ENCODE measurements at regions not wholly inside any gene's neighbourhood (a gene's known extent, or its start where the extent isn't known, plus 50 kb on each side); places are given as distances from the start of the nearest gene placed in this dataset.

- dilution Hi-C loops (cut with MboI; ENCODE audit: extremely low pct_ligation_motif_present, low sequenced_read_pairs), result no loop called here
- no peak for FAIRE-seq
These were observed 496.8 kb upstream of the SOX5 start for GRCh38 chr12:24446287-24446686.

GRCh38 chr12:24444634-24445033 lies 495.2 kb upstream of the SOX5 start:
- no peak overlapping the region for H3K9ac ChIP-seq (ENCODE audit: control insufficient read depth, extremely low read depth, insufficient read depth, low read length)
- H3K36me3 ChIP-seq (ENCODE audit: control insufficient read depth in 2 of 2, extremely low read depth in 1 of 2, insufficient read depth in 2 of 2, low read length in 2 of 2), result no peaks in the 10 kb centered on the region
- FAIRE-seq, result no peak
- no peaks in the 10 kb centered on the region for H3K4me1 ChIP-seq (ENCODE audit: control insufficient read depth, extremely low read depth, insufficient read depth, low read length)
- no peaks in the 10 kb centered on the region for H3K79me2 ChIP-seq (ENCODE audit: control insufficient read depth, insufficient read depth, low read length)
- H3K27ac ChIP-seq (ENCODE audit: control insufficient read depth, insufficient read depth, low read length), result no peak overlapping the region
- no peak for TF ChIP-seq EZH2 (IDR thresholded peaks at IDR 0.05; ENCODE audit: low read length)
- TF ChIP-seq, protein P1, sequence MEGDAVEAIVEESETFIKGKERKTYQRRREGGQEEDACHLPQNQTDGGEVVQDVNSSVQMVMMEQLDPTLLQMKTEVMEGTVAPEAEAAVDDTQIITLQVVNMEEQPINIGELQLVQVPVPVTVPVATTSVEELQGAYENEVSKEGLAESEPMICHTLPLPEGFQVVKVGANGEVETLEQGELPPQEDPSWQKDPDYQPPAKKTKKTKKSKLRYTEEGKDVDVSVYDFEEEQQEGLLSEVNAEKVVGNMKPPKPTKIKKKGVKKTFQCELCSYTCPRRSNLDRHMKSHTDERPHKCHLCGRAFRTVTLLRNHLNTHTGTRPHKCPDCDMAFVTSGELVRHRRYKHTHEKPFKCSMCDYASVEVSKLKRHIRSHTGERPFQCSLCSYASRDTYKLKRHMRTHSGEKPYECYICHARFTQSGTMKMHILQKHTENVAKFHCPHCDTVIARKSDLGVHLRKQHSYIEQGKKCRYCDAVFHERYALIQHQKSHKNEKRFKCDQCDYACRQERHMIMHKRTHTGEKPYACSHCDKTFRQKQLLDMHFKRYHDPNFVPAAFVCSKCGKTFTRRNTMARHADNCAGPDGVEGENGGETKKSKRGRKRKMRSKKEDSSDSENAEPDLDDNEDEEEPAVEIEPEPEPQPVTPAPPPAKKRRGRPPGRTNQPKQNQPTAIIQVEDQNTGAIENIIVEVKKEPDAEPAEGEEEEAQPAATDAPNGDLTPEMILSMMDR (optimal IDR thresholded peaks at IDR 0.05 in 1 of 3, IDR thresholded peaks at IDR 0.05 in 1 of 3, conservative IDR thresholded peaks at IDR 0.05 in 1 of 3; ENCODE audit: extremely low read depth in 1 of 3, insufficient read depth in 2 of 3, low read length in 3 of 3), result no peak
- H4K20me1 ChIP-seq (ENCODE audit: control insufficient read depth, extremely low read depth, insufficient read depth, low read length), result no peaks in the 10 kb centered on the region
- no peak overlapping the region for H3K4me2 ChIP-seq (ENCODE audit: control insufficient read depth, extremely low read depth, insufficient read depth, low read depth, low read length)
- no peak overlapping the region for H3K4me3 ChIP-seq (ENCODE audit: control insufficient read depth in 2 of 3, extremely low read depth in 1 of 3, insufficient read depth in 2 of 3, low read depth in 1 of 3, low read length in 3 of 3)
- dilution Hi-C loops (cut with MboI; ENCODE audit: extremely low pct_ligation_motif_present, low sequenced_read_pairs), result no loop called here
- no peaks in the 10 kb centered on the region for H3K9me3 ChIP-seq (ENCODE audit: control insufficient read depth, low read depth, low read length)
- no peaks in the 10 kb centered on the region for H3K27me3 ChIP-seq (ENCODE audit: control insufficient read depth, extremely low read depth, insufficient read depth, low read length)
- no peaks in the 10 kb centered on the region for H3K9me1 ChIP-seq (ENCODE audit: control insufficient read depth, extremely low read depth, insufficient read depth, low read length)
- no peak for DNase-seq (ENCODE audit: low read depth, low spot score)
- no peak overlapping the region for H2AFZ ChIP-seq (ENCODE audit: control insufficient read depth, low read length)

More at GRCh38 chr12:24446287-24446686, 496.8 kb upstream of the SOX5 start:
- Histone ChIP-seq H3K4me1 (ENCODE audit: control insufficient read depth, extremely low read depth, insufficient read depth, low read length) (no peaks in the 10 kb centered on the region), H3K36me3 (ENCODE audit: control insufficient read depth in 2 of 2, extremely low read depth in 1 of 2, insufficient read depth in 2 of 2, low read length in 2 of 2) (no peaks in the 10 kb centered on the region), H3K79me2 (ENCODE audit: control insufficient read depth, insufficient read depth, low read length) (no peaks in the 10 kb centered on the region), H3K4me2 (ENCODE audit: control insufficient read depth, extremely low read depth, insufficient read depth, low read depth, low read length) (no peak overlapping the region), H4K20me1 (ENCODE audit: control insufficient read depth, extremely low read depth, insufficient read depth, low read length) (no peaks in the 10 kb centered on the region), H3K4me3 (ENCODE audit: control insufficient read depth in 2 of 3, extremely low read depth in 1 of 3, insufficient read depth in 2 of 3, low read depth in 1 of 3, low read length in 3 of 3) (no peak overlapping the region), H3K9ac (ENCODE audit: control insufficient read depth, extremely low read depth, insufficient read depth, low read length) (no peak overlapping the region), H2AFZ (ENCODE audit: control insufficient read depth, low read length) (no peak overlapping the region), H3K27ac (ENCODE audit: control insufficient read depth, insufficient read depth, low read length) (no peak overlapping the region), H3K9me1 (ENCODE audit: control insufficient read depth, extremely low read depth, insufficient read depth, low read length) (no peaks in the 10 kb centered on the region), H3K9me3 (ENCODE audit: control insufficient read depth, low read depth, low read length) (no peaks in the 10 kb centered on the region), H3K27me3 (ENCODE audit: control insufficient read depth, extremely low read depth, insufficient read depth, low read length) (no peaks in the 10 kb centered on the region)
- no peak for DNase-seq (ENCODE audit: low read depth, low spot score)
- TF ChIP-seq, protein P1 (optimal IDR thresholded peaks at IDR 0.05 in 1 of 3, IDR thresholded peaks at IDR 0.05 in 1 of 3, conservative IDR thresholded peaks at IDR 0.05 in 1 of 3; ENCODE audit: extremely low read depth in 1 of 3, insufficient read depth in 2 of 3, low read length in 3 of 3), result no peak
- no peak for TF ChIP-seq EZH2 (IDR thresholded peaks at IDR 0.05; ENCODE audit: low read length)

Measured in keratinocyte (primary cell).